Skeletal muscle cell (primary cell): ENCODE measurements at regions not wholly inside any gene's neighbourhood (a gene's known extent, or its start where the extent isn't known, plus 50 kb on each side); places are given as distances from the start of the nearest gene placed in this dataset.
A peak's percentile ranks its signal among the peaks of the same experiment; 100 is the strongest.
"Not testable (repeated sequence)": the region's sequence is repeated elsewhere in the genome, so short reads cannot be mapped to it uniquely, and the experiment has no call there.

Source experiments
- DNase-seq: peaks from one replicate; pipeline ENCODE4 v3.0.0-alpha.2; 2010; ENCODE audit warnings: low read depth
- H3K4me3 ChIP-seq: 2 replicates; pipeline ENCODE4 v1.5.1; 2011; ENCODE audit warnings: low read depth, mild to moderate bottlenecking, control low read depth, low read length, moderate library complexity

DNA sequence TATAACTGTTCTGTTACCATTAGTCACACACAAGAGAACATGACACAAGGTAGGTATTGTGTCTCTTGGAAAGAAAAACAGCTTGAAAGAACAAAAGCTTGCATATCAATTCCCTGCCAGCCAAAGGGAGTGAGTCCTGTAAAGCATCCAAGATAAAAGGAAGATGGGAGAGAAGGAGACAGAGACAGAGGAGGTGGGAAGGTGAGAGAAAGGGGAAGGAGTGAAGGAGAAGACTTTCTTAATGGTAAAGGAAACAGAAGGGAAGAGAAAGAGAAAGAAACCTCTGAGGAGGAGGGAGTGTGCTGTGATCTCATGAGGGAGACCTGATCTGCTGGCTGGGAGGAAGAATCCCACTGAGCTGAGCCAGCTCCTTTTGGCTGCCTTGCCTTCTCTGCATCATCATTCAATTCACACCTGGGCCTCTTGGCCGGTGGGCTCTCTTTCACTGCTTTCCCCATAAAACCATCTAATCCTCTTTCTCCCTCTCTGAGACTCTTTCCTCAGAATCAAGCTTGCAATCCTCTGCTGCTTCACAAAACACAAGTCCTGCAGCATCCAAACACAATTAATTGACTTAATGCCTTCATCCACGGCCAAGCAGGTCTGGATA lies 271.6 kb downstream of the ABCC12 start:
- DNase-seq = no peak
- no peak overlapping the region for H3K4me3 ChIP-seq

DNA sequence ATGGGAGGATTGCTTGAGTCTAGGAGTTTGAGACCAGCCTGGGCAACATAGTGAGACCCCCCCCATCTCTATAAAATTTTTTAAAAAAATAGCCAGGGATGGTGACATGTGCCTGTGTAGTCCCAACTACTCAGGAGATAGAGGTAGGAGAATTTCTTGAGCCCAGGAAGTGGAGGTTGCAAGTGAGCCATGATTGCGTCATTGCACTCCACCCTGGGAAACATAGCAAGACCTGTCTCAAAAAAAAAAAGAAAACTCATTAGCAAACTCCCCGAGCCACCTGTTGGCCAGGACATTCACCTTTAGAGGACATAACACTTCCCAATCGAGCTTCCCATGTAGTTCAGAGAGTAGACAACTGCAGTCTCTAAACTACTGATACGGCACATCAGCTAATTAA lies 274.2 kb downstream of the ABCC12 start:
- no peak overlapping the region for H3K4me3 ChIP-seq
- no peak for DNase-seq

DNA sequence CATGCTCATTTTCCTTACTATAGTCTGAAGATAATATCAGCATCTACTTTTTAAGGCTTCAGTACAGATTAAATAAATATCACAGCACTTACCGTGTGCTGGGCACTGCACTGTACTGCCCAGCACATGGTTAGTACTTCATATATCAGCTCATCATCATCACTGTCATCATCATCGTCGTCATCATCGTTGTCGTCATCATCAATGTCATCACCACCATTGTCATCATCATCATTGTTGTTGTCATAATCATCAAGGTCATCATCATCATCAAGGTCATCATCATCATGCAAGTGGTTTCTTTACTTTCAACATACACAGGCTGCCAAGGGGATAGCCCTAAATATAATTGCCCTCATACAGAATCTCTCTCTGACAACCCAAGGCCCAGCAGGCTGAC lies 275.1 kb downstream of the ABCC12 start:
- H3K4me3 ChIP-seq = no peak overlapping the region
- no peak for DNase-seq

DNA sequence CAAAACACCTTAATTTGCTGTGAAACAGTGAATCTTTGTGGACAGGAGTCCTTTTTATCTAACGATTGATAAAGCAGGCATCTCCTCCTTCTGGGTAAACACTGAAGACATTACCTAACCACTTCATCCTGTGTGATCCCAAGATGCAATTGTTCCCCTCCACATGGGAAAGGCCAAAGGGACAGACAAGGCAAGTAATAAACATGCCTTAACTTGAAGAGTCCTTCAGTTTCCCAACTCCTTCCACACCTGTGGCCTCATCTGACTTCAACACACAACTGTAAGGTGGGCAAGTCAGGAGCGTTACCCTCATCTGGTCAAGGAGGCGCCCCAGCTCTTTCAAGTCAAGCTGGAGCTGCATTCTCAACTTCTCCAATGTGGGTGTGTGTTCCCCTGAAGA lies 278.6 kb downstream of the ABCC12 start:
- no peak for DNase-seq
- H3K4me3 ChIP-seq = no peak overlapping the region

DNA sequence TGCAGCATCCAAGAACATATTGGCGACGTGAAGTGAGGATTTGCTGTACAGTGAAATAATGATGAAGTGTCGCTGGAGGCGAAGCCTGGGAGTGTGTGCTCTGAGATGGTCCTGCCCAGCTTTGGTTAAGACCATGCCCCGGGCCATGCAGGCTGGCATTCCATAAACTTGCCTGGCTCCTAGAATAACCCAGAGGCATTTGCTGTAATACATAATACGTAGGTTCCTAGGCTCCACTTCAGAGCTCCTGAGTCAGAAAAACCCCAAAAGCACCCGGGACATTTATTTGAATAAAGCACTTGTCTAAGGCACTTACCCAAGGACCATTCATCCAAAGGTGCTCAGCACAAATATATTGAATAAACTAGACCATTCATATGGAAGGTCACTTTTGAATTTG lies 279.3 kb downstream of the ABCC12 start:
- DNase-seq = no peak
- no peak overlapping the region for H3K4me3 ChIP-seq

DNA sequence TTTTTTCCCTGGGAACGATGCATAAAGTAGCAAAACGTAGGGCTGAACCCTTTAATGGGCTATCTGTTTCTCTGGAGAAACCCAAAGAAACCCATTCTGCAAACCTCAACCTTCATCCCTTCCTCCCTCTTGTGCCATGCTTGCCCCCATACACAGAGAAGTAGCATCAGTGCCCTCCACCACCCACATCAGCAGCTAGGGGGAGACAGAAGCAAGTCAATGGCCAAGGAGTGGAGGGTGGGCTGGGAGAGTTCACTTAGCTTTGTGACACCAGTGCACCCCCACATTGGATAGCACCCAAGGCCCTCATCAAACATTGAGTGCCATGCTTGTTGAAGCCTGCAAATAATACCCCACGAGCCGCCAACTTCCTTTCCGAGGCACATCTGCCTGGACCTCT lies 282.4 kb downstream of the ABCC12 start:
- DNase-seq = no peak
- no peak overlapping the region for H3K4me3 ChIP-seq

DNA sequence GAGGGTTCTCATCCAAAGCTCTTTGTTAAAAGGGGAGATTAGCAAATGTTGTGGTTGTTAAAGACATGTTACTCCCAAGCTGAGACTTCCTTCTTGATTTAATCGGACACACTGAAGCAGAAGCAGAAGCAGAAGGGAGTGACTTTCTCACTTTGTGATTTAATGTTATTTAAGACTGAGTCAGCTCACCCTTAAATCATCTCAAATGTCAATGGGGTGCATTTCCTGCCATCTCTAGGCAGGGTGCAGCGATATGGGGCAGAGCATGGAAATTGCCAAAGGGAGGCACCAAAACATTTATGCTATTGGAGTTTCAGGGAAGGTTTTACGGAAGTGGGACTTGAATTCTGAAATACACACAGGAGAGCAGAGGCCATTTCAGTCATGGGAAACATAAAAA lies 283.6 kb downstream of the ABCC12 start:
- DNase-seq = no peak
- H3K4me3 ChIP-seq = no peak overlapping the region

DNA sequence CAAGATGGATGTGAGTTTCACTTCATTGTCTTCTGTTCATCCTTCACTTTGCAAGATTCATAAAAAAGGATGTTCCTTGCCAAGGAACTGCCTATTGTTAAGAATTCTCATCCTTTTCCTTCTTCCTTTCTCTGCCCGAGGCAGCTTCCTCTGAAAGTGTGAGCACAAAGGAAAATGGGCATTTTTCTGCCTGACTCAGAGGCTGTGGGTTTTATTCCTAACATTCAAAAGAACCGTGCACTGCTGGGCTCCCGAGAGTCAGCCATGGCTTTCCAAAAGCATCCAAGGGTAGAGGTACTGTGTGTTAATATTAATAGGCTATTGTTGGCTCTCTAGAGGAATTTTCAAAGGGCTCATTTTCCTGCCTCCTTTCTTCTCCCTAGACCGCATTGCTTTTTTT lies 289.4 kb downstream of the ABCC12 start:
- H3K4me3 ChIP-seq = no peak overlapping the region
- no peak for DNase-seq

DNA sequence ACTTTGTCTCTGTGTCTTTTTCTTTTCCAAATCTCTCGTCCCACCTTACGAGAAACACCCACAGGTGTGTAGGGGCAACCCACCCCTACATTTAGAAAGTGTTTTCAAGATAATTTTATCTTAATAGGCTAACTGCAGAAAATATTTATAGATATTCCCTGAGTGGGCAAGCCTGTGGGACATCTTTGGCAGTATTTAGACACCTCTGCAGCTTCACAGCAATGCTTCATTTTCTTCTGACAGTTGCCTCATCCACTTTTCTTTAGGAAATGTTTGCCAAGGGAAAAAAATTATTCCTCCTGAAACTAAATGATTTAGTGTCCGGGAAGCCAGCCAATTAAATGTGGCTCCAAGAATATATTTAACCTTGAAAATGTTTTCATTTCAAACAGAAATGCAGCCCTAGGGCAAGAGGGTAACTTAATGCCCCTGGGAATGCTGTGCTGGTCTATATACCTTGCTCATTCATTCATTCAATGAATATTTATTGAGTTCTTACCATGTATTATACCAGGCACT lies 290.4 kb downstream of the ABCC12 start:
- no peak overlapping the region for H3K4me3 ChIP-seq
- DNase-seq = no peak

DNA sequence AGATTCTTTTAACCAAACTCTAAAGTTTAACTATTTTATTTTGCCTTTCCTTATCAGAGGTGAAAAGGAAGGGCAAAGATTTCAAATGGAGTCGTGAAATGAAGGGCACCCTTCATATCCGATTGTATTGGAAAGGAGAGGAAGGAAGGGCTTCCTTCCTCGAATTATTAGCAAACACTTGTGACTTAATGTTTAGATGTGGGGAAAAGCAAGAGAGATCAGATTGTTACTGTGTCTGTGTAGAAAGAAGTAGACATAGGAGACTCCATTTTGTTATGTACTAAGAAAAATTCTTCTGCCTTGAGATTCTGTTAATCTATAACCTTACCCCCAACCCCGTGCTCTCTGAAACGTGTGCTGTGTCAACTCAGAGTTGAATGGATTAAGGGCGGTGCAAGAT lies 291.5 kb downstream of the ABCC12 start:
- DNase-seq, H3K4me3 ChIP-seq: not testable (repeated sequence)

DNA sequence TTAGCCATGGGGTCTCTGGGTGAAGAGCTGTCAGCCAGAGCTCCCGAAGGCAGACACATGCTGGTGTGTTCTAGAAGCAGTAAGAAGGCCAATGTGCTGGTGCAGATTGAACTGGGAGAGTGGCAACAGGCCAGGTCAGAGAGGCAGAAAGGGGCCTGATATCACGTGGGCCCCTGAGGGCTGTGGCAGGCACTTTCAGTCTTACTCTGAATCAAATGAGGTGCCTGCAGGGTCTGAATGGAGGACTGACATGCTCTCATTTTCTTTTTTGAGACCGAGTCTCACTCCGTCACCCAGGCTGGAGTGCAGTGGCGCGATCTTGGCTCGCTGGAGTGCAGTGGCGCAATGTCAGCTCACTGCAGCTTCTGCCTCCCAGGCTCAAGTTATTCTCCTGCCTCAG lies 293.8 kb downstream of the ABCC12 start:
- no peak overlapping the region for H3K4me3 ChIP-seq
- no peak for DNase-seq

DNA sequence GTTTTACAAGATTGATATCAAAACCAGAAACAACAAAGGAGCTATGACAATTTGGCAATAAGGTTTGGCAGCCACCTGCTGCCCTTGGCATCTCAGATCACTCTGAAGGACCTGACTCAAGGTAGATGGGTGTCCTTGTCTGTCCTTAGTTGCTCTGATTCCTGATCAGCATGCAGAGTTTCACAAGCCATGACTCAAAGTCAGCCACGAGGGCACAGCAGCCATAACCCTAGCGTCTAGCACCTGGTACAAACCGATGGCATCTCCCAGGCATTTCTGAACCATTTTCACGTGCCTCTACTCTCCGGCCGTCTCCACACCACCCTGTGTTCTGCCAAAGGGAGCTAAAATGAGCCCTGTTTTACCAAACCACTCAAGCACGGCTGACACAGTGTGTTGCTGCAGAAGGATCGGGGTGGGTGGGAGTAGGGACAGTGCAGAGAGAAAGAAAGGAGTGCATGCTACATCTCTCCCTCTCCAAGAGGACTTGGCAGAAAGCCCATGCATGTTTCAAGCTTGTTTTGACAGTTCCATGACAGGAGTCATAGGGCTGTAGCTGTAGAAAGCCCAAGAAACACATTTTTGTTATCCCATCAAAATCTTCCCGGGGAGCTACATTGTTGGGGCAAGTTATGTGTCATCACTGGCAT lies 297.3 kb downstream of the ABCC12 start:
- H3K4me3 ChIP-seq = no peak overlapping the region
- DNase-seq = no peak

DNA sequence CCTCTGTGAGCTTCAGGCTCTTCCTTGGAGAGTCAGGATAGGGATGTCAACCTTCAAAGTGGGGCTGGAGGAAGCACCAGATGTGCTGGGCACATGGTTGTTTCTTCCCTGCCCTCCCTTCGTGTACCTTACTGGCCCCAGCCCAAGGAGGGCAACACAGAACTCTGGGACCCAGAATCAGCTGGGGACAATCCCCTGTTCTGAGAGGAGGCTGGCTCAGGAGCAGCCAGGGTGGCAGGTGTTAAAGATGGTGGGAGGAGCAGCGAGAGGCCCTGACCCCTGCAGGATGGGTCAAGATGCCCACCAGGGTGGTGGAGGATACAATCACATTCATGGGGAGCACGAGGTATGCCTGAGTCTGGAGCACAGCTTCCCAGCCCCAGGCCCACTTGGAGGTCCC lies 300.4 kb downstream of the ABCC12 start:
- H3K4me3 ChIP-seq = no peak overlapping the region
- DNase-seq = no peak

DNA sequence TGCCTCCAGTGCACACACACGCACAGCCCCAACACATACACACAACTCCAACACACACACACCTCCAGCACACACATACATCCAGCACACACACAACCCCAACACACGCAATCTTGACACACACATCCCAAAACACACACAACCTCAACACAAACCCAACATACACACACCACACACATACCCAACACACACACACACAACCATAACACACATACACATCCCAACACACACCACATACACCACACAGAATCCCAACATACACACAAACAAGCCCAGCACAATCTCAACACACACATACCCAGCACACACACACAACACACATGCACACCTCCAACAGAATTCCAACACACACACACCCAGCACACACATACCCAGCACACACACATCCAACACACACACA lies 301.1 kb downstream of the ABCC12 start:
- DNase-seq = no peak
- H3K4me3 ChIP-seq = no peak overlapping the region

DNA sequence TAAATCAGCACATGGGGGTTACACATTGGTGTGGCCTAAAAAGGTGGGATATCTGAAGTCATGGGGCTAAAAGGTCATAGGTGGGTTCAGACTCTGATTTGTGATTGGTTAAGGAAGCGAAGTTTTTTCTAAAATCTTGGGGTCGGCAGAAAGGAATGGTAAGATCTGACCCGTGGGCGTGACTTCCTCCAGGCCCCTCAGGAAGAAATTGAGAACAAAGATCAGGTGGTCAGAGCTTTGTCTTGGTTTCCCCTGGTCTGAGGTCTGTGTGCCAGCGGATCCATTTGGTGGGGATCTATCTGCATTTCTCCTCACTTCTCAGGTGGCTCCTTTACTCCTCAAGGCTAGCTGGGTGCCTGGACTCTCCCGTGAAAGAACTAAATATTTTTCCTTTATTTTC lies 302.8 kb downstream of the ABCC12 start:
- H3K4me3 ChIP-seq = no peak overlapping the region
- DNase-seq = no peak

DNA sequence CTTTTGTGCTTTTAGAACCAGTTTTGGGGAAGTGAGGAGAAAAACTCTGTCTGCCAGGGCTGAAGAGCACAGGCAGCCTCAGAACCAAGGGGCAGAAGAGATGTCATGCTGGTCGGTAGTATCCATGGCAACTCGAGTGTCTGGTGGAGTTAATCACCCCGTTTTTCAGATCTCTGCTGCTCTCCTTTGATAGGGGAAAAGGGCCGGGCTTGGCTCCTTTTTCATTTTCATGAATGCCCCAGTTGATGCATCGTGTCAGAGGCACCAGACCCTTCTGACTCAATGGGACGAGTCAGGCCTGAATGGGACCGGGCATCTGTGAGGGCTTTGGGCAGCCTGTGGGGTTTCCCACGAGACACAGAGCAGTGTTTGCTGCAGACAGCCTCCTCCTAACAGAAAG lies 304.6 kb downstream of the ABCC12 start:
- no peak overlapping the region for H3K4me3 ChIP-seq
- DNase-seq = no peak

DNA sequence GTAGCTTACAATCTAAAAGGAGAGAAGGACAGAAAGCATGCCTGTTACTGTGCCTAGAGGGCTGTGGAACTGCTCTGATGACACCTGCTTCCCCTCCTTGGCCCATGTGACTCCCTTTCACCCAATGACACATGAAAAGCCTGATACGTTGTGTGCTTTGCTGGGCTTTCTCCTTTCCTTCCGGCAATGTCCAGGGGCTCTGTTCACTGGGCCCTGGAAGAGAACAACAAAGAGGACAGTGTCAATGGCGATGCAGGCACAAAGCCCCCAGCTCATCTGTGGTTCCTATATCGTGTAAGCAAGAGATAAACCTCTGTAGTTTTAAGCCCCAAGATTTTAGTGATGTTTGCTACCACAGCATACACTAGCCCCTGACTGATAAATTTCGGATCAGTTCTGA lies 306.1 kb downstream of the ABCC12 start:
- DNase-seq = no peak
- no peak overlapping the region for H3K4me3 ChIP-seq

DNA sequence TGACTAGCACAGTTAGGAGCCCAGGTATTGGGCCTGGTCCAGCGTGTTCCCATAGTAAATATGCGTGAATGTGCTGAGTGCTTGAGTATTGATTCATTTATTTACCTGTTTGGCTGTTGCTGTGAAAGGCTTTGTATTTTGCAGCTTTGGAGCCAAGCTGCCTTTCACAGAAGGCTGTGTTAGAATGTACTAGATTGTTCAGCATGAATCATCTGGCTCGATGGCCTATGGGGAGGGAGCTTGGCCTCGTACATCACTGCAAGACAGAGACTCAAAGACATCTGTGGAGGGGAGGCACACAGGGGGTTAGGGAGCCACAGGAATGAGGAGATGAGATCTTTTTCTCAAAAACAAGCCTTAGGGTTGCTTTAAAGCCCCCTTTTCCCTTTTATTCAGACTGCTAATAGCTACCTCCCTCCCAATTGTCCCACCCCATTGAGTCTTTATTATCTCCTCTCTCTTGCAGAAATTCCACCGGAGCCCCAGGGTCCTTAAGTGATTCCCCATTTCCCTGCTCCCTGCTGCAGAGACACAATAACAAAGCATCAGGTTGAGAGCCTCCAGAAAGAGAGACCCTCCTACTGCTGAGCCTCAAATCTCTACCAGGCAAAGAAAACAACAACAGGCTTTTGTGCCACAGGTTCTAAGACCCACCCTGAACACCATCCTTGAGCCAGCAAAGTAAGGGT lies 307.2 kb downstream of the ABCC12 start:
- peak; percentile 50 for DNase-seq
- no peak overlapping the region for H3K4me3 ChIP-seq

DNA sequence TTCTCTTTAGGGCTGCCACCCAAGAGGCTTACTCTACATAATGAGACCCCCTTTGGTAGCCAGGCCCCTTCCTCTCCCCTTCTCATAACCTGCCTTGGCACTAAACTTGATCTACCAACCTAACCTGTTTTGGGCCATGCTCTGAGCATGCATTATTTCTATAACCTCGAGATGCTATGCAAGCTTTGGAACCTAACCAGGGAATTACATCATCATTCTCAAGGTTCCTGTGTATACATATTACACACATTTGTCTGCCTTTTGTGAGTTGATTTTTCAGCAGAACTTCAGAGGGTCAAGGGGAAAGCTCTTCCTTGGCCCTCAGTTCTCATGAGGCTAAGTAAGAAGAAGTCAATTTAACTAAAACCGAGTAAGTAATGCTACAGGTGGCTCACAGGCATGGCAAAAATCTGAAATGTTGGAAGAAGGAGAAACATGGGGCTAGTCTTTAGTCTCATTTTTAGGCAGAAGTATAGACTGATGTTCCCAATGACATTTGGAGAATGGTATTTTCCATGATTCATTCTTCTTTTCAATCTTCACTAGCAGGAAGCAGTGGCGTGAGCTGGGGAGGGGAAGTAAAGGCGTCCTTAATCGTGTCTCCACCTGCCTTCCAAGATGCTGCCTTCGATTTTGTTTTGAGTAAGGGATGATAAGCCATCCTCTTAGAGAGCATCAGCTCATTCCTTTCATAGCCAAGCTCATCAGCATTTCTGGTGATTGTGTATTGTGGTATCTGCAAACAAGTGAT lies 308.4 kb downstream of the ABCC12 start:
- no peak overlapping the region for H3K4me3 ChIP-seq
- DNase-seq = peak; percentile 25

DNA sequence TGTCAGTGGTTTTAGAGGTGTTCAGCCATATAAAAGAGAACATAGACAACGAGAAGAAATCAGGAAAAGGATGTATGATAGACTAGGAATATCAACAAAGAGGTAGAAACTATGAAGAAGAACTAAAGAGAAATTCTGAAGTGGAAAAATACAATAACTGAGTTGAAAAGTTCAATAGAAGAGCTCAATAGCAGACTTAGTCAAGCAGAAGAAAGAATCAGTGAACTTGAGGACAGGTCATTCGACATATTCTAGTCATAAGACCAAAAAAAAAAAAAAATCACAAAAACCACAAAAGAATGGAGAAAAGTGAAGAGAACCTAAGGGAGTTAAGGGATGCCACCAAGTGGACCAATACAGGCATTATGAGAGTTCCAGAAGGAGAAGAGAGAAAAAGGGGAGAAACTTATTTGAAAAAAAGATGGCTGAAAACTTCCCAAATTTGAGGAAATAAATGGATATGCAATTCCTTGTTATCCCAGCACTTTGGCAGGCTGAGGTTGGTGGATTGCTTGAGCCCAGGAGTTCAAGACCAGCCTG lies 321.2 kb downstream of the ABCC12 start:
- no peak for DNase-seq
- no peak overlapping the region for H3K4me3 ChIP-seq
